Ishikawa (cell line): ENCODE measurements at regions not wholly inside any gene's neighbourhood (a gene's known extent, or its start where the extent isn't known, plus 50 kb on each side); places are given as distances from the start of the nearest gene placed in this dataset.

Experiments
- CEBPB ChIP-seq: IDR thresholded peaks from 2 replicates; pipeline ENCODE4 v1.6.1; 2012
- CREB1 ChIP-seq: IDR thresholded peaks from 2 replicates; pipeline ENCODE4 v1.6.1; 2012; ENCODE audit warnings: low read depth
- EGR1 ChIP-seq: IDR thresholded peaks from 2 replicates; pipeline ENCODE4 v1.6.1; 2012
- EP300 ChIP-seq: IDR thresholded peaks from 2 replicates; pipeline ENCODE4 v1.6.1; 2012; ENCODE audit warnings: borderline replicate concordance
- FOXM1 ChIP-seq: IDR thresholded peaks from 2 replicates; pipeline ENCODE4 v1.6.1; 2012; ENCODE audit warnings: low read depth, borderline replicate concordance
- NFIC ChIP-seq: IDR thresholded peaks from 2 replicates; pipeline ENCODE4 v1.6.1; 2012
- RAD21 ChIP-seq: IDR thresholded peaks from 2 replicates; pipeline ENCODE4 v1.6.1; 2012; ENCODE audit warnings: low read depth
- TAF1 ChIP-seq: IDR thresholded peaks from 2 replicates; pipeline ENCODE4 v1.6.1; 2012; ENCODE audit warnings: low read depth, mild to moderate bottlenecking
- TCF12 ChIP-seq: IDR thresholded peaks from 2 replicates; pipeline ENCODE4 v1.6.1; 2012; ENCODE audit warnings: low read depth
- TEAD4 ChIP-seq: IDR thresholded peaks from 2 replicates; pipeline ENCODE4 v1.6.1; 2012
- YY1 ChIP-seq: IDR thresholded peaks from 2 replicates; pipeline ENCODE4 v1.6.1; 2012; ENCODE audit warnings: low read depth
- ZBTB7A ChIP-seq: IDR thresholded peaks from 2 replicates; pipeline ENCODE4 v1.6.1; 2012; ENCODE audit warnings: low read depth
- TF ChIP-seq, protein P1 (sequence below): IDR thresholded peaks from 2 replicates; pipeline ENCODE4 v1.6.1; 2012
- TF ChIP-seq, protein P2 (sequence below): IDR thresholded peaks from 2 replicates; pipeline ENCODE4 v1.6.1; 2012
- TF ChIP-seq, protein P3 (sequence below): IDR thresholded peaks from 2 replicates; pipeline ENCODE4 v1.6.1; 2012; ENCODE audit warnings: low read depth, mild to moderate bottlenecking

DNA sequence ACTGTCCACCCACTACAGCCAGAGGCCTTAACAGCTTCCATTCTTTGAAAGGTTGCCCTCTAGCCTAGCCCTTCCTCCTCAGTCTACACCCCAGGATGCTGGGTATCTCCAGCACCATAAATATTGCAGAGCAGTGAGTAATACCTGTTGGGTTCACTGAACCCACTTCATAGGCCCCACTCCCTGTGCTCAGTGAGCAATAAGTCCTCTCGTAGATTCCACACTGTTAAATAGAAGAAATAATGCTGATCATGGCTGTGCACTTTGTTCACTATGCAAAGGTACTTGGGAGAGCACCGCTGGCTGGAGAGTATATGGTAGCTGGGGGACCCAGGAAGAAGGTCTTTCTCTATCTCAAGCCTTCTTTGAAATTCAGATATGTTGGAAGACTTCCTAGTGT, 87.3 kb downstream of the RSPH3 start:
- no peak for TF ChIP-seq EP300
- TF ChIP-seq TCF12 = no peak
- TF ChIP-seq ZBTB7A = no peak
- TF ChIP-seq CEBPB = no peak
- no peak for TF ChIP-seq TAF1
- no peak for TF ChIP-seq EGR1
- TF ChIP-seq YY1 = no peak
- TF ChIP-seq CREB1 = no peak
- TF ChIP-seq FOXM1 = no peak
- TF ChIP-seq, protein P1, sequence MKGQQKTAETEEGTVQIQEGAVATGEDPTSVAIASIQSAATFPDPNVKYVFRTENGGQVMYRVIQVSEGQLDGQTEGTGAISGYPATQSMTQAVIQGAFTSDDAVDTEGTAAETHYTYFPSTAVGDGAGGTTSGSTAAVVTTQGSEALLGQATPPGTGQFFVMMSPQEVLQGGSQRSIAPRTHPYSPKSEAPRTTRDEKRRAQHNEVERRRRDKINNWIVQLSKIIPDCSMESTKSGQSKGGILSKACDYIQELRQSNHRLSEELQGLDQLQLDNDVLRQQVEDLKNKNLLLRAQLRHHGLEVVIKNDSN = no peak
- TF ChIP-seq NFIC = no peak
- TF ChIP-seq, protein P2, sequence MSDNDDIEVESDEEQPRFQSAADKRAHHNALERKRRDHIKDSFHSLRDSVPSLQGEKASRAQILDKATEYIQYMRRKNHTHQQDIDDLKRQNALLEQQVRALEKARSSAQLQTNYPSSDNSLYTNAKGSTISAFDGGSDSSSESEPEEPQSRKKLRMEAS = no peak
- TF ChIP-seq, protein P3, sequence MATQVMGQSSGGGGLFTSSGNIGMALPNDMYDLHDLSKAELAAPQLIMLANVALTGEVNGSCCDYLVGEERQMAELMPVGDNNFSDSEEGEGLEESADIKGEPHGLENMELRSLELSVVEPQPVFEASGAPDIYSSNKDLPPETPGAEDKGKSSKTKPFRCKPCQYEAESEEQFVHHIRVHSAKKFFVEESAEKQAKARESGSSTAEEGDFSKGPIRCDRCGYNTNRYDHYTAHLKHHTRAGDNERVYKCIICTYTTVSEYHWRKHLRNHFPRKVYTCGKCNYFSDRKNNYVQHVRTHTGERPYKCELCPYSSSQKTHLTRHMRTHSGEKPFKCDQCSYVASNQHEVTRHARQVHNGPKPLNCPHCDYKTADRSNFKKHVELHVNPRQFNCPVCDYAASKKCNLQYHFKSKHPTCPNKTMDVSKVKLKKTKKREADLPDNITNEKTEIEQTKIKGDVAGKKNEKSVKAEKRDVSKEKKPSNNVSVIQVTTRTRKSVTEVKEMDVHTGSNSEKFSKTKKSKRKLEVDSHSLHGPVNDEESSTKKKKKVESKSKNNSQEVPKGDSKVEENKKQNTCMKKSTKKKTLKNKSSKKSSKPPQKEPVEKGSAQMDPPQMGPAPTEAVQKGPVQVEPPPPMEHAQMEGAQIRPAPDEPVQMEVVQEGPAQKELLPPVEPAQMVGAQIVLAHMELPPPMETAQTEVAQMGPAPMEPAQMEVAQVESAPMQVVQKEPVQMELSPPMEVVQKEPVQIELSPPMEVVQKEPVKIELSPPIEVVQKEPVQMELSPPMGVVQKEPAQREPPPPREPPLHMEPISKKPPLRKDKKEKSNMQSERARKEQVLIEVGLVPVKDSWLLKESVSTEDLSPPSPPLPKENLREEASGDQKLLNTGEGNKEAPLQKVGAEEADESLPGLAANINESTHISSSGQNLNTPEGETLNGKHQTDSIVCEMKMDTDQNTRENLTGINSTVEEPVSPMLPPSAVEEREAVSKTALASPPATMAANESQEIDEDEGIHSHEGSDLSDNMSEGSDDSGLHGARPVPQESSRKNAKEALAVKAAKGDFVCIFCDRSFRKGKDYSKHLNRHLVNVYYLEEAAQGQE = no peak

DNA sequence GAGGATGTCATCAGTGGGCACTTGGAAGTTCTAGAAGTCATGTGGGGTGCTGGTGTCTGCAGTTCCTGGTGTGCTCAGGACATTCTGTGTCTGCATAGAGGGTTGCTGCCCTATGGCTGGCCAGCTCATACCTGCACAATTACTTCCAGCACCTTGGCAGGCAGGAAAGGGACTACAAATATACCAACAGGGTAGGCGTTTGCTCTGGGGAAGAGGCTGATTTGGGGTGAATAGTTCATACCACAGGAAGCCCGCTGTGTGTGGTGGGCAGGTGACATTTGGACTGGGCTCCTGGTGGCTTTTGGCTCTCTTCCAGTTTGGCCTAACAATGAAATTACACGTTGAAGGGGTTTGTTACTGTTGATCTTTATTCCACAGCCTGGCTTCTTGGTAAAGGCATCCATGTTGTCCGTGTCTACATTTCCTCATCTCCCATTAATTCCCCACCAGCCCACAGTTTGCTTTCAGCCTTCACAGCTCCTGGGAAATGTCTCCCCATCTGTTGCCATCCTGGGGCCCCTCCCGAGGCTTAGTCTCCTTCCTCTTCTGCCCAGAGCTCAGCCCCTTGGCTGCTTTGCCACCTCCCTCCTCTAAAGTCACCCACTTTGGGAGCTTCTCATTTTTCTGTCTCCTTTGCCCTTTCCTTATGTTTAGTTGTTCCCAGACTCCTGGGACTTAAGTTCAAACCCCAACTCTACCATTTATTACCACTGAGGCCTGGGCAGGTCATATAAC, 88.1 kb downstream of the RSPH3 start:
- TF ChIP-seq NFIC (peak; percentile 78), EGR1 (no peak), TCF12 (peak; percentile 47; the same call in 1 of the 2 replicates), EP300 (peak; percentile 38; the same call in 1 of the 2 replicates)
- TF ChIP-seq, protein P1 = 0 out of 2 replicates have a peak, but pooled peaks have one; percentile 2
- TF ChIP-seq, protein P3 = no peak

DNA sequence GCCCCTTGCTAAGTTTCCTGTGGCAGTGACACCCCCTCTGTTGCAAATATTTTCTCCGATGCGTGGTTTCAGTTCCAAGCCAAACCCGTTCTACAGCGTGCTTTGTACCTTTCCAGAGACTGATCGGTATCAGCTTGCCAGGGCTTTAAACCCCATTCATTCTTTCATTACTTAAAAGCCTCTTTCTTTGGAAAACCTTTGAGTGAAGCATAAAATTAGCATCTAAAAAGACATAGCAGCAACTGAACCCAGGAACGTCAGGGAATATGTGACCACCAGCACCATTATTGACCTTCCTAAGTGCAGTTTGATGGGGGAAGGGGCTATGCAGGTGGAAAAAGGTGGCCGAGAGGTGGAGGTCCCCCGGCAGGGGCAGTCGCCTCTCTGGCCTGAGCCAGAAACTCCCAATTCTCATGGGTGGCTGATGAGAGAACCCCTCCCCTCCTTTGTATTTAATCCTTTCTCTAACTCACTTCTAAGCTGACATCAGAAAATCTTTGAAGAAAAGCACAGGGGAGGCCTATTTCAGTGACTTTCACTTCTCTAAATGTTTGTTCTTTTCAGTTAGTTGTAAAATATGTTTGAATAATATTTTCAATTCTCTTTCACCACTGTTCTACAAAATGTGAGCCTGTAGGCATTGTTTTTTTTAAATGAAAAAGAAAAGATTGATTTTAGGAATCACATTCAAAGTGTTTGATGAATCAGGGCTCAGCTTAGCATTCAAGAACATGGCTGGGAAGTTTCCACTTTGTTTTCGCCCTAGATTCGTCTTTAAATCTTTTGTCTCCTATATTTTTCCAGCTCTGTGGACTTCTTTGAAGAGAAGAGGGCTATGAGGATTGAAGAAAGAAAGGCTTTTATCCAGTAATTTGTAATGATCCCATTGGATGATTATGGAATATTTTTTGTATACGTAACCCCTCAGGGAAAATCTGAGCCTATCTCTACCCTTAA, 89.2 kb downstream of the RSPH3 start:
- TF ChIP-seq, protein P3 = no peak
- TF ChIP-seq ZBTB7A (no peak; the same call in 1 of the 2 replicates), RAD21 (no peak), TAF1 (no peak), EP300 (peak; percentile 73; the same call in 1 of the 2 replicates), EGR1 (0 out of 2 replicates have a peak, but pooled peaks have one; percentile 25), FOXM1 (peak; percentile 58; the same call in 1 of the 2 replicates), NFIC (peak; percentile 72), TCF12 (peak; percentile 85), YY1 (no peak), TEAD4 (peak; percentile 78), CREB1 (no peak), CEBPB (no peak)
- TF ChIP-seq, protein P1 = no peak
- TF ChIP-seq, protein P2 = peak; percentile 68
